Spleen (tissue), 7 donors: ENCODE measurements at regions not wholly inside any gene's neighbourhood (a gene's known extent, or its start where the extent isn't known, plus 50 kb on each side); places are given as distances from the start of the nearest gene placed in this dataset.

ENCODE experiments used
- CTCF ChIP-seq, 11 experiments: fragments of 200-600 bp in 7 of 11; fragments of 450-650 bp in 4 of 11; sonication (generic) in 4 of 11; IDR thresholded peaks in 8 of 11; conservative IDR thresholded peaks in 3 of 11; 1 replicate in 7 of 11; 2 replicates in 4 of 11; pipeline versions ENCODE4 v1.4.0 to v1.8.0; 2016 to 2021; ENCODE audit warnings: antibody characterized with exemption in 11 of 11, inconsistent platforms in 4 of 11, mild to moderate bottlenecking in 1 of 11
- POLR2A ChIP-seq, 3 donors: fragments of 450-650 bp; IDR thresholded peaks; one replicate each; pipeline ENCODE4 v1.5.1; 2017; ENCODE audit warnings: antibody characterized with exemption in 3 of 3, mild to moderate bottlenecking in 1 of 3
- donor health status: DM: no; HTN: no; CAD: no; lungs with moderate emphysema.
- donor health status: DM: no; HTN: no; CAD: no.
- donor health status: DM: no; HTN: no; CAD: no.

GRCh38 chr20:23298155-23298554 lies 52.4 kb upstream of the NXT1 start:
- TF ChIP-seq POLR2A (IDR thresholded peaks at IDR 0.05) (no peak), CTCF (IDR thresholded peaks at IDR 0.05 in 8 of 11, conservative IDR thresholded peaks at IDR 0.05 in 3 of 11) (no peak)
